Fibroblast of villous mesenchyme (primary cell): ENCODE measurements at regions not wholly inside any gene's neighbourhood (a gene's known extent, or its start where the extent isn't known, plus 50 kb on each side); places are given as distances from the start of the nearest gene placed in this dataset.

Experiments
- DNase-seq: peaks from one replicate; pipeline ENCODE4 v3.0.0-alpha.2; 2010; ENCODE audit warnings: low read depth
- H3K4me3 ChIP-seq: 2 replicates; pipeline ENCODE4 v1.5.1; 2011; ENCODE audit warnings: low read depth, mild to moderate bottlenecking, low read length
- CTCF ChIP-seq: IDR thresholded peaks from 2 replicates; pipeline ENCODE4 v1.5.1; 2012; ENCODE audit warnings: low read depth, mild to moderate bottlenecking, low read length; ENCODE audit not compliant: insufficient read depth

DNA sequence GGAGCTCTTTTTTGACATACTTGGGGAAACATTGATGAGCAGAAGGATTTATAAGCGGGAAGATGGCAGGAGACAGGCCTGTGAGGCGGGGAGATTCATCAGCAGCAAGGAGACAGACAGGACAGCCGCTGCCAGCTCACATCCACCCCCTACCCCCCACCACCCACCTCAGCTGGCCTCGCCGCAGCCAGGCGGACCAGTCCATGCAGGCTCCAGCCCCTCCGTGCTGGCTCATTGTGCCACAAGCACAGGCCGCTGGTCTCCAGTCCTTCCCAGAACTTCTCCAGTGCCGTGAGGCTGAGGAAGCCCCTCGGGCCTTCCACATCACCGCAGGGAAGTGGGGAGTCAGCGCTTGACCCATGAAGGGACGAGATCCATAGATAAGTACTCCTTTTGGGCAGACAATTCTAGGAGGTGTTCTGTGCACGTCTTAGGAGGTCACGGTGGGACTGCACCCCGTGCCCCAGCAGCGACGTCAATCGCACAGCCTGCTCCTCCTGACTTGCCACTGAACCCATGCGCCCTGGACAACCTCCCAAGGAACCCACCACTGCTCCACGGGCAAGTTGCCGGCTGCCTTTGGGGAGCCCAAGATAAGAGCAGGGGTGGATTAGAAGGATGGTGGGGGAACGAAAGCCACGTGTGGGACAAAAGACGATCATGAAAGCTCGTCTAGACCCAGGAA is 323.6 kb downstream of the C16orf95 start:
- H3K4me3 ChIP-seq, result no peak overlapping the region
- DNase-seq, result no peak
- no peak for TF ChIP-seq CTCF

- no peak overlapping the region for H3K4me3 ChIP-seq
- no peak for TF ChIP-seq CTCF
- no peak for DNase-seq
Measured at GRCh38 chr16:86994215-86994614, 323.0 kb downstream of the C16orf95 start.

- H3K4me3 ChIP-seq, result no peak overlapping the region
- TF ChIP-seq CTCF, result no peak
Measured at GRCh38 chr16:86994651-86995171, 322.5 kb downstream of the C16orf95 start.

GRCh38 chr16:86995456-86995855 is 321.7 kb downstream of the C16orf95 start:
- no peak for DNase-seq
- H3K4me3 ChIP-seq, result no peak overlapping the region
- no peak for TF ChIP-seq CTCF

More at GRCh38 chr16:86994651-86995171, 322.5 kb downstream of the C16orf95 start:
- DNase-seq, result peak; percentile 81

- H3K4me3 ChIP-seq, result no peak overlapping the region
- no peak for DNase-seq
- no peak for TF ChIP-seq CTCF
Measured at GRCh38 chr16:86996081-86996480, 321.1 kb downstream of the C16orf95 start.

GRCh38 chr16:86997058-86997457 is 320.1 kb downstream of the C16orf95 start:
- DNase-seq, result no peak
- H3K4me3 ChIP-seq, result no peak overlapping the region
- no peak for TF ChIP-seq CTCF
